22Rv1 (cell line): ENCODE measurements at regions not wholly inside any gene's neighbourhood (a gene's known extent, or its start where the extent isn't known, plus 50 kb on each side); places are given as distances from the start of the nearest gene placed in this dataset.

ENCODE experiments used
- ZFX ChIP-seq: fragments of 450-650 bp; IDR thresholded peaks from 2 replicates; pipeline ENCODE4 v1.6.1; 2017; ENCODE audit warnings: antibody characterized with exemption, borderline replicate concordance
- TF ChIP-seq, protein P1 (sequence below): fragments of 450-650 bp; IDR thresholded peaks from 2 replicates; pipeline ENCODE4 v1.5.1; 2017; ENCODE audit warnings: mild to moderate bottlenecking

DNA sequence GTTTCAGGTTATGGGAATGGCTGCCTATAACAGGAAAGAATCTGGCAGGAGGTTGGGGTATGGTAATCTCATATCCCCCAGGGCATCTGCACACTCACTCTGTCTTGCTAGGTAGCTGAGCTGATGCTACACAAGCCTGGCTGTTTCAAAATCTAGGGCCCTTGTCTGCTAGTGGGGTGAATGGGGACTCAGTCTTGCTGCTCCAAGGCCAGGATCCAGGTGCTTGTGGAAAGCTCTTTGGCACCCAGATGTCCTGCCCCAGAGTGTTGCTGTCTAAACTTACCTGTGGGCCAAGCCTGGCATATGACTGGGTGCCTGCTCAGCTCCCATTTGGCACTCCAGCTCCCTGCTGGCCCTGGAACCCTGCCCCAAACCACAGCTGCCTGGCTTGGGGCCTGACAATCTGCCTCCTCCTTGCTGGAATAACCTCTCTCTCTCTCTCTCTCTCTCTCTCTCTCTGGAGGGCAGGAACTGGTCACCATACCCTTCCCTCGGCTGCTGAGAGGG is 158.1 kb upstream of the TSC22D1 start:
- TF ChIP-seq, protein P1, sequence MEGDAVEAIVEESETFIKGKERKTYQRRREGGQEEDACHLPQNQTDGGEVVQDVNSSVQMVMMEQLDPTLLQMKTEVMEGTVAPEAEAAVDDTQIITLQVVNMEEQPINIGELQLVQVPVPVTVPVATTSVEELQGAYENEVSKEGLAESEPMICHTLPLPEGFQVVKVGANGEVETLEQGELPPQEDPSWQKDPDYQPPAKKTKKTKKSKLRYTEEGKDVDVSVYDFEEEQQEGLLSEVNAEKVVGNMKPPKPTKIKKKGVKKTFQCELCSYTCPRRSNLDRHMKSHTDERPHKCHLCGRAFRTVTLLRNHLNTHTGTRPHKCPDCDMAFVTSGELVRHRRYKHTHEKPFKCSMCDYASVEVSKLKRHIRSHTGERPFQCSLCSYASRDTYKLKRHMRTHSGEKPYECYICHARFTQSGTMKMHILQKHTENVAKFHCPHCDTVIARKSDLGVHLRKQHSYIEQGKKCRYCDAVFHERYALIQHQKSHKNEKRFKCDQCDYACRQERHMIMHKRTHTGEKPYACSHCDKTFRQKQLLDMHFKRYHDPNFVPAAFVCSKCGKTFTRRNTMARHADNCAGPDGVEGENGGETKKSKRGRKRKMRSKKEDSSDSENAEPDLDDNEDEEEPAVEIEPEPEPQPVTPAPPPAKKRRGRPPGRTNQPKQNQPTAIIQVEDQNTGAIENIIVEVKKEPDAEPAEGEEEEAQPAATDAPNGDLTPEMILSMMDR: no peak
- no peak for TF ChIP-seq ZFX
